Lower lobe of right lung (tissue), 2 donors: ENCODE measurements at regions not wholly inside any gene's neighbourhood (a gene's known extent, or its start where the extent isn't known, plus 50 kb on each side); places are given as distances from the start of the nearest gene placed in this dataset.

Source experiments
- ATAC-seq, 2 donors: fragments of 200-7000 bp; cut with Tn5 transposase; one replicate each; pipeline ENCODE4 v1.9.1; 2020 to 2022; ENCODE audit warnings: mild to moderate bottlenecking in 2 of 2, moderate library complexity in 2 of 2
- DNase-seq: peaks from one replicate; pipeline ENCODE4 v3.0.0-alpha.2; 2020
- H3K27ac ChIP-seq: fragments of 200-600 bp; one replicate; pipeline ENCODE4 v1.8.0; 2022
- H3K27me3 ChIP-seq: fragments of 200-600 bp; one replicate; pipeline ENCODE4 v1.8.0; 2022; ENCODE audit warnings: low read depth
- H3K36me3 ChIP-seq: fragments of 200-600 bp; one replicate; pipeline ENCODE4 v1.8.0; 2022; ENCODE audit warnings: mild to moderate bottlenecking
- H3K4me1 ChIP-seq: fragments of 200-600 bp; one replicate; pipeline ENCODE4 v1.8.0; 2022
- H3K4me3 ChIP-seq: fragments of 200-600 bp; one replicate; pipeline ENCODE4 v1.8.0; 2022; ENCODE audit warnings: mild to moderate bottlenecking
- H3K9me3 ChIP-seq: fragments of 200-600 bp; one replicate; pipeline ENCODE4 v1.8.0; 2022
- CTCF ChIP-seq: fragments of 200-600 bp; IDR thresholded peaks from one replicate; pipeline ENCODE4 v1.8.0; 2022; ENCODE audit warnings: antibody characterized with exemption, mild to moderate bottlenecking
- intact Hi-C: fragments of 100-400 bp; cut with DNase I; formaldehyde crosslinking; loops from one replicate; pipeline ENCODE4 v1.11.0; 2022
- donor health status: DM: no; HTN: yes; CAD: no; lungs with severe emphysema.

- Histone ChIP-seq H3K36me3 (no peaks in the 10 kb centered on the region), H3K27me3 (no peaks in the 10 kb centered on the region), H3K27ac (no peak overlapping the region), H3K4me3 (no peak overlapping the region), H3K9me3 (no peaks in the 10 kb centered on the region), H3K4me1 (no peaks in the 10 kb centered on the region)
- no peak for ATAC-seq
- no peak for TF ChIP-seq CTCF
- no peak for DNase-seq
- intact Hi-C loops: no loop called here
Observed at GRCh38 chr9:2320114-2320513, 301.5 kb upstream of the VLDLR start.

- TF ChIP-seq CTCF: no peak
- H3K9me3 ChIP-seq: no peaks in the 10 kb centered on the region
- ATAC-seq: no peak
- DNase-seq: no peak
- H3K36me3 ChIP-seq: no peaks in the 10 kb centered on the region
- H3K4me1 ChIP-seq: no peaks in the 10 kb centered on the region
- intact Hi-C loops: no loop called here
- H3K4me3 ChIP-seq: no peak overlapping the region
- no peak overlapping the region for H3K27ac ChIP-seq
- H3K27me3 ChIP-seq: no peaks in the 10 kb centered on the region
Observed at GRCh38 chr9:2320632-2321031, 301.0 kb upstream of the VLDLR start.

GRCh38 chr9:2321523-2322148, 300.0 kb upstream of the VLDLR start:
- no peak for TF ChIP-seq CTCF

GRCh38 chr9:2324742-2325141, 296.8 kb upstream of the VLDLR start:
- TF ChIP-seq CTCF: no peak
- Histone ChIP-seq H3K9me3 (no peaks in the 10 kb centered on the region), H3K4me1 (no peaks in the 10 kb centered on the region), H3K4me3 (no peak overlapping the region), H3K27me3 (no peaks in the 10 kb centered on the region), H3K36me3 (no peaks in the 10 kb centered on the region), H3K27ac (no peak overlapping the region)
- ATAC-seq (no peak), DNase-seq (no peak)
- intact Hi-C loops: no loop called here

More at GRCh38 chr9:2321523-2322148, 300.0 kb upstream of the VLDLR start:
- DNase-seq (no peak), ATAC-seq (no peak)
- no peak overlapping the region for H3K4me3 ChIP-seq
- no peaks in the 10 kb centered on the region for H3K4me1 ChIP-seq
- H3K9me3 ChIP-seq: no peaks in the 10 kb centered on the region
- no peaks in the 10 kb centered on the region for H3K27me3 ChIP-seq
- no peak overlapping the region for H3K27ac ChIP-seq
- intact Hi-C loops: no loop called here
- no peaks in the 10 kb centered on the region for H3K36me3 ChIP-seq

- no peak for ATAC-seq
- intact Hi-C loops: no loop called here
- Histone ChIP-seq H3K9me3 (no peaks in the 10 kb centered on the region), H3K27me3 (no peaks in the 10 kb centered on the region), H3K27ac (no peak overlapping the region), H3K36me3 (no peaks in the 10 kb centered on the region), H3K4me3 (no peak overlapping the region), H3K4me1 (no peaks in the 10 kb centered on the region)
- no peak for DNase-seq
- no peak for TF ChIP-seq CTCF
Observed at GRCh38 chr9:2332663-2333062, 288.9 kb upstream of the VLDLR start.
